Brain microvascular endothelial cell (primary cell): ENCODE measurements at regions not wholly inside any gene's neighbourhood (a gene's known extent, or its start where the extent isn't known, plus 50 kb on each side); places are given as distances from the start of the nearest gene placed in this dataset.

Experiments used
- DNase-seq: peaks from one replicate; pipeline ENCODE4 v3.0.0-alpha.2; 2020
- H3K27ac ChIP-seq: fragments of 250-450 bp; sonication (Bioruptor Pico); 2 replicates; pipeline ENCODE4 v1.5.1; 2020; ENCODE audit warnings: mild to moderate bottlenecking, moderate library complexity
- H3K27me3 ChIP-seq: fragments of 250-450 bp; sonication (Bioruptor Pico); replicated peaks from 2 replicates; pipeline ENCODE4 v1.5.1; 2020; ENCODE audit warnings: mild to moderate bottlenecking
- H3K36me3 ChIP-seq: fragments of 250-450 bp; sonication (Bioruptor Pico); replicated peaks from 2 replicates; pipeline ENCODE4 v1.5.1; 2020; ENCODE audit warnings: mild to moderate bottlenecking
- H3K4me3 ChIP-seq: 2 replicates; pipeline ENCODE4 v1.5.1; 2011; ENCODE audit warnings: low read depth, mild to moderate bottlenecking, control low read depth, low read length, moderate library complexity
- in situ Hi-C: cut with HindIII; loops from 2 replicates; pipeline ENCODE4 v1.10.0; 2017; ENCODE audit warnings: low sequenced_read_pairs, low pct_ligation_motif_present
- TF ChIP-seq, protein P1 (sequence below): IDR thresholded peaks from 2 replicates; pipeline ENCODE4 v1.5.1; 2011; ENCODE audit warnings: low read depth, mild to moderate bottlenecking, moderate library complexity, low read length, control low read depth, inconsistent platforms; ENCODE audit errors: missing control alignments

DNA sequence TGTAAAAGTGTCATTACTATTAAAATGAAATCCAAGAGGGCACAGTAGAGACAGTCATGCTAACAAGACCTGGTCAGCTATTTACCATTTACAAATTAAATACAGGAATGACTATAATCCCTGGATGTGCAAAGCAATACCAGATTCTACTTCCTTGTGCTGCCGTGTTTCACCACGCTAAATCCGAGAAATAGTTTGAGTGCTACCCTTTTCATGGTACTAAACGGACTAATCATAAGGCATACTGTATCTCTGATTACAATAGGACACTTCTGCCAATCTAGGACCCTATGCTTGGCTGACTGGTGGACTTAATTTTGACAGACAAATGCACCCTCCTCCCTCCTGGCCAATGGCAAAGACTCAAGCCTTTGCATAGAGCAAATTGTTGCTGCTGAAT, 63.0 kb upstream of the NR2F2 start:
- in situ Hi-C loops = no loop called here
- DNase-seq = no peak
- no peak overlapping the region for H3K27ac ChIP-seq
- peaks cover 4% of the 10 kb centered on the region for H3K36me3 ChIP-seq
- TF ChIP-seq, protein P1, sequence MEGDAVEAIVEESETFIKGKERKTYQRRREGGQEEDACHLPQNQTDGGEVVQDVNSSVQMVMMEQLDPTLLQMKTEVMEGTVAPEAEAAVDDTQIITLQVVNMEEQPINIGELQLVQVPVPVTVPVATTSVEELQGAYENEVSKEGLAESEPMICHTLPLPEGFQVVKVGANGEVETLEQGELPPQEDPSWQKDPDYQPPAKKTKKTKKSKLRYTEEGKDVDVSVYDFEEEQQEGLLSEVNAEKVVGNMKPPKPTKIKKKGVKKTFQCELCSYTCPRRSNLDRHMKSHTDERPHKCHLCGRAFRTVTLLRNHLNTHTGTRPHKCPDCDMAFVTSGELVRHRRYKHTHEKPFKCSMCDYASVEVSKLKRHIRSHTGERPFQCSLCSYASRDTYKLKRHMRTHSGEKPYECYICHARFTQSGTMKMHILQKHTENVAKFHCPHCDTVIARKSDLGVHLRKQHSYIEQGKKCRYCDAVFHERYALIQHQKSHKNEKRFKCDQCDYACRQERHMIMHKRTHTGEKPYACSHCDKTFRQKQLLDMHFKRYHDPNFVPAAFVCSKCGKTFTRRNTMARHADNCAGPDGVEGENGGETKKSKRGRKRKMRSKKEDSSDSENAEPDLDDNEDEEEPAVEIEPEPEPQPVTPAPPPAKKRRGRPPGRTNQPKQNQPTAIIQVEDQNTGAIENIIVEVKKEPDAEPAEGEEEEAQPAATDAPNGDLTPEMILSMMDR = no peak
- no peaks in the 10 kb centered on the region for H3K27me3 ChIP-seq
- no peak overlapping the region for H3K4me3 ChIP-seq

DNA sequence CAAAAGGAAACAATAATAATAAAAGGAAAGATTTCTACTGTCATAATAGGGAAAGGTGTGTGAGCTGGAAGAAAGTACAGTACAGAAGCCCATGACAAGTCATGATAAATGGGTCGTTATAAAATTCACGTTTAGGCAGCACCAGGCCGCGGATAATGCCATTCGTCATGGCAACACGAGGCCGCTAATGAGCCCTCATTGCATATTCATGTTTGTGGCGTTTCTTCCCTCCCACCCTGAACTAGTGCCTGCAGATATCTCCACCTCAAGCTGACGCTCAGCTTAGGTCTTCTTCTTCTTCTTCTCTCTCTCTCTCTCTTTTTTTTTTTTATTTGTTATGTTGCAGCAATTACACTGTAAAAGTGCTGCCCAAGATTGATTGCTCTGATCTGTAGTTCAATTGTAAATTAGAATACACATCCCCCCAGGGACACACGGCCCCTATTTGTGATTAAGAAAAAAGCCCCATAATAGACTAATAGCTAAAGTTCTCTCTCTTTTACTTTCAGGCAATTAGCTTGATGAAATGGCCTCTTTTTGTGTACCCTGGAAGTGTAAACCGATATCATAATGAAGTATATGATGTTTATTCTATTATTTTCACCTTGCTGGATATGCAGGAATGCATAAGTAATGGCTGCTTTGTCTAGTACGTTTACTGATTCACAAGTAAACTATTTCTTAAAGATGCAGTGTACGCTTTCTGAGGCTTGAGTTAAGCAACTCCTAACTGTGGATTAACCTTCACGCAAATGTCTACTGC, 61.9 kb upstream of the NR2F2 start:
- TF ChIP-seq, protein P1 = no peak
- H3K36me3 ChIP-seq = peaks cover 4% of the 10 kb centered on the region
- H3K27me3 ChIP-seq = no peaks in the 10 kb centered on the region
- no peak overlapping the region for H3K27ac ChIP-seq
- in situ Hi-C loops = no loop called here
- no peak for DNase-seq
- H3K4me3 ChIP-seq = no peak overlapping the region

DNA sequence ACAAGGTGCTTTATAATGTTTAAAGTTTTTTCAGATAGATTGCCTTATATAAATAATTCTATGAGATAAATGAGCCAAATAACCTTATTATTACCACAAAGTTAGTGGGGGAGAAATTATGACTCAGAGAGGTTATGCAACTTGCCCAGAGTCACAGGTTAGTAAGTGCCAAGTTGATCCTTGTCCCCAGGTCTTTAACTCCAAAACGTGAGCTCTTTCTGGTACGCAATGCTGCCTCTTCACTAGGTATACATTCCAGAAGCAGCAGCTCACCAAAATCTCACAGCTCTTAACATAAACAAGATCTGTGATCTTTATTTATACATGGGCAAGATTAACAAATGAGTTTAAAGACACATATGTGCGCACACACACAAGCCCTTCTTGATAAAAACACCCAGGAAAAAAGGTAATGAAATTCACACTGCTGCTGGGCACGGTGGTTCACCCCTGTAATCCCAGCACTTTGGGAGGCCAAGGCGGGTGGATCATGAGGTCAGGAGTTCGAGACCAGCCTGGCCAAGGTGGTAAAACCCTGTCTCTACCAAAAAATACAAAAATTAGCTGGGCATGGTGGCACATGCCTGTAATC, 59.8 kb upstream of the NR2F2 start:
- H3K36me3 ChIP-seq = peaks cover 4% of the 10 kb centered on the region
- TF ChIP-seq, protein P1 = no peak
- DNase-seq = peak; percentile 18

DNA sequence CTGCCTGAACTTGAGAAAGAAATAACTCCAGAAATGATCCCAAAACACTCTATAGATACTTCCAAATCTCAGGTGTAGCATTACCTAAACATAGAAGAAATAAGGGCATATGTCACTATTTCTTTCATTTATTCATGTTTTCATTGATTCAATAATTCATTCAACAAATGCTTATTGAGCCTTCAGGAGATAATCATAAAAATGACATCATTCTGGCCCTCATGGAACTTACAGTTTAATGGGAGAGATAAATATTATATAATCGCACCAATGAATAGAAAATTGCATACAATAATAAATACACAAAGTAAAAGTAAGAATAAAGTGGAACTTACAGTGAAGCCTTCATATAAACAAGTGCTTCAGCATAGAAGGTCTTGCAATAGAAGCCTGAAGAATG, 58.1 kb upstream of the NR2F2 start:
- in situ Hi-C loops = no loop called here
- Histone ChIP-seq H3K36me3 (peaks cover 3% of the 10 kb centered on the region), H3K4me3 (no peak overlapping the region), H3K27ac (no peak overlapping the region), H3K27me3 (no peaks in the 10 kb centered on the region)
- no peak for DNase-seq
- TF ChIP-seq, protein P1 = no peak

More for the DNA sequence above, 59.8 kb upstream of the NR2F2 start:
- H3K27me3 ChIP-seq = no peaks in the 10 kb centered on the region
- H3K4me3 ChIP-seq = no peak overlapping the region
- in situ Hi-C loops = no loop called here
- no peak overlapping the region for H3K27ac ChIP-seq

DNA sequence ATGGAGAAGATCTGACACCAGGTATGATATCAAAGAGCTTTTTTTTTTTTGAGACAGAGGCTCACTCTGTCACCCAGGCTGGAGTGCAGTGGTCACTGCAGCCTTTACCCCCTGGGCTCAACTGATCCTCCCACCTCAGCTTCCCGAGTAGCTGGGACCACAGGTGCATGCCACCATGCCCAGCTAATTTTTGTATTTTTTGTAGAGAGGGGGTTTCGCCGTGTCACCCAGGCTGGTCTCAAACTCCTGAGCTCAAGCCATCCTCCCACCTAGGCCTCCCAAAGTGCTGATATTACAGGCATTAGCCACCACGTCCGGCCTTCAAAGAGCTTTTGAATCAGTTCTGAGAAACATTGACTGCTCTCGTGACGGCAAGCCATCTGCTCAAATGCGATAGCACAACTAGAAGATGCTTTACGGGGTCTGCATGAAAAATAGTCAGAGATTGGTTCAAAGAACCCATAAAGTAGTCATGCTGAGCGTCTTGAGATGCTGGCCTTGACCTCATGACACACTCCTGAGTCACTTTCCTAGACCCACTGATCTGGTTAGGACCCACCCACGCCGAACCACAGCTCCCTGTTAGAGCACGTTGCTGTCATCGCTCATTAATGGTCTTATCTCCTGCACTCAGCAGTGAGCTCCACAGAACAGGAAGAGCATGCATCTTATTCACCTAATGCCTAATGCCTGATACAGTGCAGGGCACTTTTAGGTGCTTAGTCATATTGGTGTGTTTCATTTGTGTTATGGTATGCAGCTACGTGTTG, 57.0 kb upstream of the NR2F2 start:
- Histone ChIP-seq H3K4me3 (no peak overlapping the region), H3K27me3 (no peaks in the 10 kb centered on the region), H3K27ac (peak overlapping the region; percentile 74), H3K36me3 (no peaks in the 10 kb centered on the region)
- in situ Hi-C loops = no loop called here
- TF ChIP-seq, protein P1 = no peak
- DNase-seq = peak; percentile 100
